ENCODE measurements at regions not wholly inside any gene's neighbourhood (a gene's known extent, or its start where the extent isn't known, plus 50 kb on each side); places are given as distances from the start of the nearest gene placed in this dataset.
"Not testable (repeated sequence)": the region's sequence is repeated elsewhere in the genome, so short reads cannot be mapped to it uniquely, and the experiment has no call there.

DNA sequence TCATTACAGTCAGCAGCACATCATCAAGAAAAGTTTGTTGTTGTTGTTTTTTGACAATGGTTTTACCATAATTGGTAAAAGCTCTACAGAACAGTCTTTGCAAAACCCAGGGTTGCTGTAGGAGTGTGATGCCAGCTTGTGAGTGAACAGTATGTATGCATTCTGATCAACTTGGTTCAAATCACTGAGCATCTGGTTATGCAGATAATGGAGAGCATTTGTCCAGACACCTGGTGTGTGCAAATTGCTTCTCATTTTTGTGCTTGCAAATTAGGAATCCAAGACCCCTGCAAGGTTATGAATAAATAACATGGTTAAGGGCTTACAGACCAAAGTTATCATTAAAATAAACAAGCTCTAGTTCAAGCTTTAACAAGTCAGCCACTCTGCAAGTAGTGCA is 448.7 kb upstream of the ACTBL2 start:
- Histone ChIP-seq H3K4me3 (ENCODE audit: low read length) (no peak overlapping the region), H3K36me3 (ENCODE audit: insufficient read depth, low read depth, low read length) (no peaks in the 10 kb centered on the region), H3K27ac (ENCODE audit: low read length) (no peak overlapping the region), H3K4me1 (ENCODE audit: insufficient read depth, low read length) (no peaks in the 10 kb centered on the region), H3K27me3 (ENCODE audit: insufficient read depth, low read length) (no peaks in the 10 kb centered on the region), H3K9me3 (ENCODE audit: insufficient read depth, low read depth, low read length) (no peaks in the 10 kb centered on the region), H3K9ac (ENCODE audit: low read depth, low read length) (no peak overlapping the region)

DNA sequence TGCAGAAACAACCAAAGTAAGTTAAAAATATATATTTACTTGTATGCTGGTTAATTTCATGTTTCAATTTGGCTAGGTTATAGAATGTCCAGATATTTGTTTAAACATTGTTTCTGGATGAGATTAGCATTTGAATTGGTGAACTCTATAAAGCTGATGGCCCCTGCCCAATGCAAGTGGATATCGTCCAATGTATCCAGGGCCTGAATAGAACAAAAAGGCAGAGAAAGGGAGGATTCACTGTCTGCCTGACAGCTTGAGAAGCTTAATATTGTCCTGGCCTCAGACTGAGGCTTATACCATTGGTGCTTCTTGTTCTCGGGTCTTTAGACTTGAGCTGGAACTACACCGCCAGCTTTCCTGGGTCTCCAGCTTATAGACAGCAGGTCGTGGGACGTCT is 446.7 kb upstream of the ACTBL2 start:
- Histone ChIP-seq H3K4me3 (ENCODE audit: low read length) (no peak overlapping the region), H3K27me3 (ENCODE audit: insufficient read depth, low read length) (no peaks in the 10 kb centered on the region), H3K4me1 (ENCODE audit: insufficient read depth, low read length) (no peaks in the 10 kb centered on the region), H3K27ac (ENCODE audit: low read length) (no peak overlapping the region), H3K36me3 (ENCODE audit: insufficient read depth, low read depth, low read length) (no peaks in the 10 kb centered on the region), H3K9me3 (ENCODE audit: insufficient read depth, low read depth, low read length) (no peaks in the 10 kb centered on the region), H3K9ac (ENCODE audit: low read depth, low read length) (no peak overlapping the region)

DNA sequence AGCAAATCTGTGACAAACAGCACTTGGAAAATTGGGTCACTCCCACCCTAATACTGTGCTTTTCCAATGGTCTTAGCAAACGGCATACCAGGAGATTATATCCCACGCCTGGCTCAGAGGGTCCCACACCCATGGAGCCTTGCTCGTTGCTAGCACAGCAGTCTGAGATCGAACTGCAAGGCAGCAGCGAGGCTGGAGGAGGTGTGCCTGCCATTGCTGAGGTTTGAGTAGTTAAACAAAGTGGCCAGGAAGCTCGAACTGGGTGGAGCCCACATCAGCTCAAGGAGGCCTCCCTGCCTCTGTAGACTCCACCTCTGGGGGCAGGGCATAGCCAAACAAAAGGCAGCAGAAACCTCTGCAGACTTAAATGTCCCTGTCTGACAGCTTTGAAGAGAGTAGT is 440.5 kb upstream of the ACTBL2 start:
- not testable (repeated sequence) for H3K4me1 ChIP-seq (ENCODE audit: insufficient read depth, low read length); H3K27me3 ChIP-seq (ENCODE audit: insufficient read depth, low read length); H3K4me3 ChIP-seq (ENCODE audit: low read length); H3K9me3 ChIP-seq (ENCODE audit: insufficient read depth, low read depth, low read length); H3K36me3 ChIP-seq (ENCODE audit: insufficient read depth, low read depth, low read length); H3K9ac ChIP-seq (ENCODE audit: low read depth, low read length); H3K27ac ChIP-seq (ENCODE audit: low read length)

DNA sequence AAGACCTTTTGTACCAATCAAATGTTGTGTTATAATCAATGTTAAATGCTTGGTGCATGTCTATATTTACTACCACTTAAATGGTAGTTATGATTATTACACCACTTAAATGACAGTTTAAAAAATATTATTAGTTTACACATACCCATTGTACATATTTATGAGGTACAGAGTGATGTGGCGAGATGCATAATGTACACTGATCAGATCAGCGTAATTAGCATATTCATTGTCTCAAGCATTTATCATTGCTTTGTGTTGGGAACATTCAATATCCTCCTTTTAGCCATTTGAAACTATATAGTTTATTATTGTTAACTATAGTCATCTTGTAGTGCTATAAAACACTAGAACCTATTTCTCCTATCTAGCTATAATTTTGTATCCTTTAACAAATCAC is 434.4 kb upstream of the ACTBL2 start:
- Histone ChIP-seq H3K9ac (ENCODE audit: low read depth, low read length) (no peak overlapping the region), H3K4me1 (ENCODE audit: insufficient read depth, low read length) (peaks cover 3% of the 10 kb centered on the region; the same call in 1 of the 2 replicates), H3K27ac (ENCODE audit: low read length) (no peak overlapping the region), H3K36me3 (ENCODE audit: insufficient read depth, low read depth, low read length) (no peaks in the 10 kb centered on the region), H3K4me3 (ENCODE audit: low read length) (no peak overlapping the region), H3K9me3 (ENCODE audit: insufficient read depth, low read depth, low read length) (no peaks in the 10 kb centered on the region), H3K27me3 (ENCODE audit: insufficient read depth, low read length) (no peaks in the 10 kb centered on the region)

DNA sequence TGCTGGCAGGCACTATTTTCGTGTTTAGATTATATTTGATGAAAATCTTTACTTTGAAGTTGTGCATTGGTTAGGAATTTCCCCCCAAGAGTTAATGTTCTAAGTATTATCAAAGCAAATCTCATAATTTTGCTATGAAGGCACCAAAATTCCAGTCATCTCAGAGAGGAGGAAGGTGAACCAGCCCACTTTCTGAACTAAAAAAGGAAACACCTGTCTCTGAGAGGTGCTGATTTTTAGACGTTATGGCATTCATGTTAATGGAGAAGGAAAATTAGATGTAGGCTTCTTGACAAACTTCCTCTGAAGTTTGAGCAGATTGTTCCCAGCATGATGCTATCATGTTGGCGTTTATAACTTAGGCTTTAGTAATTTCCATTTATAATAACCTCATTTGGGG is 432.9 kb upstream of the ACTBL2 start:
- no peak overlapping the region for H3K9ac ChIP-seq (ENCODE audit: low read depth, low read length)
- H3K4me3 ChIP-seq (ENCODE audit: low read length), result no peak overlapping the region
- no peaks in the 10 kb centered on the region for H3K36me3 ChIP-seq (ENCODE audit: insufficient read depth, low read depth, low read length)
- H3K9me3 ChIP-seq (ENCODE audit: insufficient read depth, low read depth, low read length), result no peaks in the 10 kb centered on the region
- no peaks in the 10 kb centered on the region for H3K27me3 ChIP-seq (ENCODE audit: insufficient read depth, low read length)
- H3K4me1 ChIP-seq (ENCODE audit: insufficient read depth, low read length), result peaks cover 3% of the 10 kb centered on the region; the same call in 1 of the 2 replicates
- no peak overlapping the region for H3K27ac ChIP-seq (ENCODE audit: low read length)

DNA sequence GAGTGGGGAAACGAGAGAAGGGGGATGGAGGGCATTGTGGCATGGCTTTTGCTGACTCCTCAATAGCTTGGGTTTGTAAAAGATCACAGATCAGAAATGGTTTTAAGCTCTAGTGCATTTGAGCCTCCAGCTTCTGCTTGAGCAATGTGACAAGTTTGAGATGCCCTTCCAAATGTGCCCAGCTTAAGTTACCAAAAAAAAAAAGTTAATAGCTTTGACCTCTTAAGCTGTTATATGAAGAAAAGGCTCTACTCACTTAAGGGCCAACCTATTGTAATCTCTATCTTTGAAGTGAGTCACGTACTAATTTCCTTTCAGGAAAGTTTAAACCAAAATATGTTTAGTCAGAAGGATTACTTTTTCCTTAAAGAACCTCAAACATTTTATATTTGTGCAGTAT is 428.8 kb upstream of the ACTBL2 start:
- H3K36me3 ChIP-seq (ENCODE audit: insufficient read depth, low read depth, low read length), result no peaks in the 10 kb centered on the region

DNA sequence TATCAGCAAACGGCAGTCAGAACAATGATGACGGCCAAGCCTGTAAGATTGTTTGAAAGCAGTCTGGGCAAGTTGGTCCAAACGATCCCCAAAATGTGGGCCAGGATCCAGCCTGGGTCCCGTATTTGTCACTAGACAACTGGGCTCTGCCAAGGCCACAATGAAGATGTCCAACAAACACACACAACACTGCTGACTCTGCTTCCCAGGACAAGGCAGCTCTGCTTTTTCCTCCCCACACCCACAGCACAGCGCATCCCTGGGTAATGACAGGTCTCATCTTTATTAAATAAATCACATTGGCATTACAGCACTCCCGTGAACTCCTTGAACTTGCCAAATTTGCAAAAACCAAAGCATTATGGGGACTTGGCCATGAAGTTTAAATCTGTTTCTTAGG is 424.1 kb upstream of the ACTBL2 start:
- H3K9ac ChIP-seq (ENCODE audit: low read depth, low read length), result no peak overlapping the region
- no peaks in the 10 kb centered on the region for H3K36me3 ChIP-seq (ENCODE audit: insufficient read depth, low read depth, low read length)
- no peak overlapping the region for H3K4me3 ChIP-seq (ENCODE audit: low read length)
- H3K27ac ChIP-seq (ENCODE audit: low read length), result no peak overlapping the region
- no peaks in the 10 kb centered on the region for H3K4me1 ChIP-seq (ENCODE audit: insufficient read depth, low read length)
- no peaks in the 10 kb centered on the region for H3K27me3 ChIP-seq (ENCODE audit: insufficient read depth, low read length)
- no peaks in the 10 kb centered on the region for H3K9me3 ChIP-seq (ENCODE audit: insufficient read depth, low read depth, low read length)

More for the DNA sequence above, 428.8 kb upstream of the ACTBL2 start:
- Histone ChIP-seq H3K27me3 (ENCODE audit: insufficient read depth, low read length) (no peaks in the 10 kb centered on the region), H3K4me1 (ENCODE audit: insufficient read depth, low read length) (no peaks in the 10 kb centered on the region), H3K4me3 (ENCODE audit: low read length) (no peak overlapping the region), H3K27ac (ENCODE audit: low read length) (no peak overlapping the region), H3K9me3 (ENCODE audit: insufficient read depth, low read depth, low read length) (no peaks in the 10 kb centered on the region), H3K9ac (ENCODE audit: low read depth, low read length) (no peak overlapping the region)

DNA sequence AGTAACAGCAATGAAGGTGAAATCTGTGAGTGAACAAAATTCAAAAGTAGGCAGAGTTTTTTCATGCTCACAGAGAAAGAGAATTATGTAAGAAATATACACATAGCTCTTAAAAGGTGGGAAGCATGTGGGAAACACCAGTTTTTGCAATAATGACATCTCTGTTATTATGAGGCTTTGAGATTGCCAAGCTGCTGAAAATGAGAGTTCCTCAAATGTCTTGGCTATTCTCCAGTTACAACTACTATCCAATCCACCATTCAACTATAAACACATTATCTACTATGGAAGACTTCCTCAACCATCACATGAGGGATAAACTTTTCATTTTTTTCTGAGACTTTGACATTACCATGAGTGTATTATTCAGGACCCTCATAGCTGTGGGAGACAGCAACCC is 420.8 kb upstream of the ACTBL2 start:
- H3K36me3 ChIP-seq (ENCODE audit: insufficient read depth, low read depth, low read length), result no peaks in the 10 kb centered on the region
- H3K27ac ChIP-seq (ENCODE audit: low read length), result no peak overlapping the region
- H3K27me3 ChIP-seq (ENCODE audit: insufficient read depth, low read length), result no peaks in the 10 kb centered on the region
- no peak overlapping the region for H3K9ac ChIP-seq (ENCODE audit: low read depth, low read length)
- H3K4me1 ChIP-seq (ENCODE audit: insufficient read depth, low read length), result no peaks in the 10 kb centered on the region
- no peak overlapping the region for H3K4me3 ChIP-seq (ENCODE audit: low read length)
- no peaks in the 10 kb centered on the region for H3K9me3 ChIP-seq (ENCODE audit: insufficient read depth, low read depth, low read length)

DNA sequence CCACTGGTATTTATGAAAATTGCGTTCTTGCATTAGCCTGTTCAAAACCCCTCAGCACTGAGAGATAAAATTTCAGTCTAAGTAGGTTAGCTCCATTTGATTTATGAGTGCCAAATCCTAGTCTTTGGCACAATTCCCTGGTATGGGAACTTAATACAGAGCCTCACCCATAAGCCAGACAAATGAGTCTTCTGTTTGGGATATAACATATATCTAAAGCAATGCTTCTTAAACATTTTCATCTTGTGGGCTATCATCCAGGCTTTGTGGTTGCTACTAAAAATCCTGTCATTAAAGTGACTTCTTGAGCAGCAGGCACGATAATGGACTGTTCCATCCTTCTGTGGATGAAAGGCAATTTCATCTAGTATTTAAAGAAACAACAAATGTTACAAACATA is 419.5 kb upstream of the ACTBL2 start:
- Histone ChIP-seq H3K4me1 (ENCODE audit: insufficient read depth, low read length) (no peaks in the 10 kb centered on the region), H3K9ac (ENCODE audit: low read depth, low read length) (no peak overlapping the region), H3K27ac (ENCODE audit: low read length) (no peak overlapping the region), H3K27me3 (ENCODE audit: insufficient read depth, low read length) (no peaks in the 10 kb centered on the region), H3K9me3 (ENCODE audit: insufficient read depth, low read depth, low read length) (no peaks in the 10 kb centered on the region), H3K4me3 (ENCODE audit: low read length) (no peak overlapping the region), H3K36me3 (ENCODE audit: insufficient read depth, low read depth, low read length) (no peaks in the 10 kb centered on the region)

DNA sequence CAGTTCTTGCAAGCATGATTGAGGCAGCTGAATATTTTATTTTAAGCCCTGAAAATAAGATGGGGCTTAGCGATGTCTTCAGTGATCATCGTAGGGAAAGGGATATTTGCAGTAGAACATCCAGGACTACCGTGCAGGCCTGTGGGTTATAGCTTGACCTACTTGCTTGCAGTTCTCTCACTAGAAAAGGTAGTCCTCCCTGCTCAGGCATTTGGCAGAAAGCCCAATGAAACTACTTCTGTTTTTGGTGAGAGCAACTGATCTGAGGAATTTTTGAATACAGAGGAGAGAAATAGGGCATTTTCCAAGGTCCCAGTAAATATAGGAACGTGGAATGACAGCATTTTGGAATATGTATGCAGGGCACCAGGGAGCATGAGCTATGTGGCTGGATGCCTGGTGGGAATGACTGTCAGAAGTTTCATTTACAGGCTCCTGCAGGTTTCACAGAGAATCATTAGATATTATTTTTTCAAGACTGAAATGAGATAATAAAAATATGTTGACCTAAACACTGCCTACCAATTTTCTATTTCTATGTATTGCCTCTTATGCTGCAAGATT is 417.9 kb upstream of the ACTBL2 start:
- H3K4me1 ChIP-seq (ENCODE audit: insufficient read depth, low read length), result no peaks in the 10 kb centered on the region
- no peak overlapping the region for H3K4me3 ChIP-seq (ENCODE audit: low read length)
- H3K36me3 ChIP-seq (ENCODE audit: insufficient read depth, low read depth, low read length), result no peaks in the 10 kb centered on the region
- H3K27me3 ChIP-seq (ENCODE audit: insufficient read depth, low read length), result no peaks in the 10 kb centered on the region
- no peak overlapping the region for H3K27ac ChIP-seq (ENCODE audit: low read length)
- H3K9me3 ChIP-seq (ENCODE audit: insufficient read depth, low read depth, low read length), result no peaks in the 10 kb centered on the region
- no peak overlapping the region for H3K9ac ChIP-seq (ENCODE audit: low read depth, low read length)

DNA sequence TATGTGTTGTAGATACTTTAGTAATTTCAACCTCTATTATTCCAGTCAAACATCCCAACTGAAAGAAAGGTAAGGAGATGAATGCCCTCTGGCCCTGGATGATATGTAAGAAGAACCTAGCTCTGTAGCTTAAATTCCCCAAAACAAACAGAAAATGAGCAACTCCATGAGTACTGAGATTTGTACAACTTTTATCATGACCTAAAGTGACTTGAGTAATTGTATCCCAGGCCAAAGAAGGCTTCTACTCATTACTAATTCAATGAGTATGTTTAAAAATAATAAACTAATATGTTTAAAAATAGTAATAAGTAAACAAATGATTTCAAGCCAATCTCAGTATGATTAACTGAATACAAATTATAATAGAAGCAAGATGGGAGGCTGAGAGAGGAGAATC is 414.0 kb upstream of the ACTBL2 start:
- no peaks in the 10 kb centered on the region for H3K27me3 ChIP-seq (ENCODE audit: insufficient read depth, low read length)
- no peak overlapping the region for H3K4me3 ChIP-seq (ENCODE audit: low read length)
- no peaks in the 10 kb centered on the region for H3K36me3 ChIP-seq (ENCODE audit: insufficient read depth, low read depth, low read length)
- H3K9me3 ChIP-seq (ENCODE audit: insufficient read depth, low read depth, low read length), result no peaks in the 10 kb centered on the region
- peaks cover 3% of the 10 kb centered on the region; the same call in 1 of the 2 replicates for H3K4me1 ChIP-seq (ENCODE audit: insufficient read depth, low read length)
- no peak overlapping the region for H3K27ac ChIP-seq (ENCODE audit: low read length)
- no peak overlapping the region for H3K9ac ChIP-seq (ENCODE audit: low read depth, low read length)

DNA sequence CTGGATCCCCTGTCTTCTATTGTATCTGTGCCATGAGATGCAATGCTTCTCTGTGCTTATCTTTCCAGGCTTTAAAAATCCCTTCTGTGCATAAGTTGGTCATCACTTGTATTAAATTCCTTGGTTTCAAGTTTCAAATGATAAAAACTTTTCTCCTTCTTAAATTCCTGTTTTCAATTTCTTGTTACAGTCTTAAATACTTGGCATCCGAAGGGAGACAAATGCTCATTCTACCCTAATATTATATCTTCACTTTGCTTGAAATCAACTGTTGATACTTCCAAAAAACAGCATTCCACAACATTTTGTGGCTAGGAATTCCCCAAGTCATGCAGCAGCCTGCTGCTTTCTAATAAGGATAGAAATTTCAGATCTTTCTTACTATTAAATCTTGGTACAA is 413.2 kb upstream of the ACTBL2 start:
- H3K4me3 ChIP-seq (ENCODE audit: low read length), result no peak overlapping the region
- H3K9me3 ChIP-seq (ENCODE audit: insufficient read depth, low read depth, low read length), result no peaks in the 10 kb centered on the region
- no peaks in the 10 kb centered on the region for H3K27me3 ChIP-seq (ENCODE audit: insufficient read depth, low read length)
- no peak overlapping the region for H3K9ac ChIP-seq (ENCODE audit: low read depth, low read length)
- H3K4me1 ChIP-seq (ENCODE audit: insufficient read depth, low read length), result peaks cover 11% of the 10 kb centered on the region
- H3K27ac ChIP-seq (ENCODE audit: low read length), result no peak overlapping the region
- no peaks in the 10 kb centered on the region for H3K36me3 ChIP-seq (ENCODE audit: insufficient read depth, low read depth, low read length)

DNA sequence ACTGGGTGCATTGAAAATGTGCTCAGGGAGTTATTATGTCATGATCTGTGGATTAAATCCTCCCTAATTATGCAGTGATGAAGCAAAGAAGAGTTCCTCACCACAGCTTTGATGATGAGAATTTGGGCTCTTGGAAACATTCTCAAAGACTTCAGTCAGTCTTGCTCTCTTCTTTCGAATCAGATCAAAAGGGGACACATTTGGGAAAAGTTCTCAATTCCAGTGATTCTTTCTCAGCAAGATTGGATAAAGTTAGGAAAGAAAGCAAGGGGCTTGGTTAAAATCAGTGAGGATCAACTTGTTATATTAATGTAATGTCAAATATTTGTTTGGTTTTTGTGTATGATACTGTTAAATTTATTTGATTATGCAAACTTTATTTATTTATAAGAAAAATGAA is 411.3 kb upstream of the ACTBL2 start:
- Histone ChIP-seq H3K27me3 (ENCODE audit: insufficient read depth, low read length) (no peaks in the 10 kb centered on the region), H3K27ac (ENCODE audit: low read length) (no peak overlapping the region), H3K9me3 (ENCODE audit: insufficient read depth, low read depth, low read length) (no peaks in the 10 kb centered on the region), H3K9ac (ENCODE audit: low read depth, low read length) (no peak overlapping the region), H3K36me3 (ENCODE audit: insufficient read depth, low read depth, low read length) (no peaks in the 10 kb centered on the region), H3K4me3 (ENCODE audit: low read length) (no peak overlapping the region), H3K4me1 (ENCODE audit: insufficient read depth, low read length) (peaks cover 28% of the 10 kb centered on the region)
